ENCODE measurements at regions not wholly inside any gene's neighbourhood (a gene's known extent, or its start where the extent isn't known, plus 50 kb on each side); places are given as distances from the start of the nearest gene placed in this dataset.

GRCh38 chr9:87357600-87357999, 140.1 kb upstream of the DAPK1 start:
- TF ChIP-seq CTCF (conservative IDR thresholded peaks at IDR 0.05) (no peak), EZH2 (IDR thresholded peaks at IDR 0.05; ENCODE audit: low read depth) (no peak)
